ENCODE measurements at regions not wholly inside any gene's neighbourhood (a gene's known extent, or its start where the extent isn't known, plus 50 kb on each side); places are given as distances from the start of the nearest gene placed in this dataset.
A peak's percentile ranks its signal among the peaks of the same experiment; 100 is the strongest.

GRCh38 chr2:221924576-221924975, 352.5 kb upstream of the EPHA4 start:
- no peak overlapping the region for H3K4me3 Mint-ChIP-seq
- Histone ChIP-seq H3K4me3 (no peak overlapping the region), H3K4me1 (ENCODE audit: insufficient read depth) (no peaks in the 10 kb centered on the region), H2AFZ (no peak overlapping the region), H4K20me1 (replicated peaks; ENCODE audit: insufficient read depth) (no peaks in the 10 kb centered on the region), H3K4me2 (no peak overlapping the region), H3K36me3 (ENCODE audit: insufficient read depth) (no peaks in the 10 kb centered on the region), H3K9me2 (ENCODE audit: insufficient read depth) (no peaks in the 10 kb centered on the region; the same call in none of the 2 replicates), H3K79me2 (replicated peaks; ENCODE audit: insufficient read depth) (no peaks in the 10 kb centered on the region), H3F3A (replicated peaks; ENCODE audit: low read depth) (no peaks in the 10 kb centered on the region), H3K27ac (ENCODE audit: low read depth) (no peak overlapping the region), H3K27me3 (ENCODE audit: insufficient read depth) (no peaks in the 10 kb centered on the region)
- H3K27me3 Mint-ChIP-seq (ENCODE audit: insufficient read depth, low read depth, poor library complexity): no peaks in the 10 kb centered on the region
- DNase-seq (ENCODE audit: low spot score) (no peak), ATAC-seq (no peak)
- H3K27ac Mint-ChIP-seq: no peak overlapping the region
- H3K9me3 Mint-ChIP-seq: no peaks in the 10 kb centered on the region
- no peak for TF ChIP-seq ETS1 (IDR thresholded peaks at IDR 0.05)
- TF ChIP-seq STAT1 (IDR thresholded peaks at IDR 0.05; ENCODE audit: unreplicated experiment): no peak
- TF ChIP-seq CREB1 (CRISPR knock-in tag; IDR thresholded peaks at IDR 0.05; ENCODE audit: low read depth): no peak
- no peaks in the 10 kb centered on the region for H3K36me3 Mint-ChIP-seq (ENCODE audit: low read depth)
- H3K4me1 Mint-ChIP-seq: peaks cover 3% of the 10 kb centered on the region; the same call in 2 of the 3 replicates

GRCh38 chr2:221915926-221916325, 343.8 kb upstream of the EPHA4 start:
- H3K79me2 ChIP-seq (replicated peaks; ENCODE audit: insufficient read depth): no peaks in the 10 kb centered on the region
- Mint-ChIP-seq H3K4me3 (no peak overlapping the region), H3K27ac (peak overlapping the region; percentile 20; the same call in 1 of the 2 replicates), H3K27me3 (ENCODE audit: insufficient read depth, low read depth, poor library complexity) (peaks cover under 1% of the 10 kb centered on the region), H3K9me3 (peaks cover 8% of the 10 kb centered on the region), H3K4me1 (peaks cover 26% of the 10 kb centered on the region), H3K36me3 (ENCODE audit: low read depth) (no peaks in the 10 kb centered on the region; the same call in 2 of the 3 replicates)
- no peak overlapping the region for H3K27ac ChIP-seq (ENCODE audit: low read depth)
- no peaks in the 10 kb centered on the region; the same call in 1 of the 2 replicates for H3K9me2 ChIP-seq (ENCODE audit: insufficient read depth)
- H3K36me3 ChIP-seq (ENCODE audit: insufficient read depth): no peaks in the 10 kb centered on the region
- H3F3A ChIP-seq (replicated peaks; ENCODE audit: low read depth): no peaks in the 10 kb centered on the region
- H4K20me1 ChIP-seq (replicated peaks; ENCODE audit: insufficient read depth): no peaks in the 10 kb centered on the region
- peaks cover 22% of the 10 kb centered on the region for H3K4me1 ChIP-seq (ENCODE audit: insufficient read depth)
- DNase-seq (ENCODE audit: low spot score) (no peak), ATAC-seq (no peak)
- H3K4me3 ChIP-seq: no peak overlapping the region
- no peak overlapping the region for H2AFZ ChIP-seq
- H3K27me3 ChIP-seq (ENCODE audit: insufficient read depth): no peaks in the 10 kb centered on the region
- no peak overlapping the region for H3K4me2 ChIP-seq
- no peak for TF ChIP-seq POLR2AphosphoS5 (IDR thresholded peaks at IDR 0.05; ENCODE audit: low read depth)
- TF ChIP-seq NANOG (IDR thresholded peaks at IDR 0.05; ENCODE audit: borderline replicate concordance): no peak
- TF ChIP-seq ZNF462 (CRISPR knock-in tag; IDR thresholded peaks at IDR 0.05): no peak
- no peak for TF ChIP-seq ZNF114 (CRISPR knock-in tag; IDR thresholded peaks at IDR 0.05)
- no peak for TF ChIP-seq ZNF331 (CRISPR knock-in tag; IDR thresholded peaks at IDR 0.05; ENCODE audit: low read depth)
- no peak for TF ChIP-seq JUNB (IDR thresholded peaks at IDR 0.05; ENCODE audit: unreplicated experiment)
- TF ChIP-seq EZH2phosphoT487 (IDR thresholded peaks at IDR 0.05; ENCODE audit: unreplicated experiment): no peak
- TF ChIP-seq STAT1 (IDR thresholded peaks at IDR 0.05; ENCODE audit: unreplicated experiment): no peak
- TF ChIP-seq CREB1 (CRISPR knock-in tag; IDR thresholded peaks at IDR 0.05; ENCODE audit: low read depth): no peak
- TF ChIP-seq EZH2 (IDR thresholded peaks at IDR 0.05; ENCODE audit: low read depth, unreplicated experiment): no peak
- TF ChIP-seq CTCF (conservative IDR thresholded peaks at IDR 0.05; ENCODE audit: low read depth in 2 of 2): no peak
